ENCODE measurements at regions not wholly inside any gene's neighbourhood (a gene's known extent, or its start where the extent isn't known, plus 50 kb on each side); places are given as distances from the start of the nearest gene placed in this dataset.

GRCh38 chr12:118467641-118468305, 91.4 kb downstream of the SUDS3 start:
- no peak for DNase-seq (ENCODE audit: low read depth, low spot score)
- in situ Hi-C loops (cut with HindIII; ENCODE audit: low pct_unique_long_range_greater_than_20kb, low sequenced_read_pairs) = no loop called here

GRCh38 chr12:118472940-118473339, 96.6 kb downstream of the SUDS3 start:
- no peak for DNase-seq (ENCODE audit: low read depth, low spot score)
- in situ Hi-C loops (cut with HindIII; ENCODE audit: low pct_unique_long_range_greater_than_20kb, low sequenced_read_pairs) = no loop called here

- DNase-seq (ENCODE audit: low read depth, low spot score) = no peak
- in situ Hi-C loops (cut with HindIII; ENCODE audit: low pct_unique_long_range_greater_than_20kb, low sequenced_read_pairs) = no loop called here
Measured at GRCh38 chr12:118480235-118480634, 103.9 kb downstream of the SUDS3 start.

GRCh38 chr12:118488034-118488433, 111.7 kb downstream of the SUDS3 start:
- DNase-seq (ENCODE audit: low read depth, low spot score) = no peak
- in situ Hi-C loops (cut with HindIII; ENCODE audit: low pct_unique_long_range_greater_than_20kb, low sequenced_read_pairs) = no loop called here

- DNase-seq (ENCODE audit: low read depth, low spot score) = no peak
- in situ Hi-C loops (cut with HindIII; ENCODE audit: low pct_unique_long_range_greater_than_20kb, low sequenced_read_pairs) = no loop called here
Measured at GRCh38 chr12:118493962-118494361, 117.6 kb downstream of the SUDS3 start.

GRCh38 chr12:118494776-118495175, 118.4 kb downstream of the SUDS3 start:
- DNase-seq (ENCODE audit: low read depth, low spot score) = no peak
- in situ Hi-C loops (cut with HindIII; ENCODE audit: low pct_unique_long_range_greater_than_20kb, low sequenced_read_pairs) = no loop called here

GRCh38 chr12:118495296-118495695, 118.9 kb downstream of the SUDS3 start:
- no peak for DNase-seq (ENCODE audit: low read depth, low spot score)
- in situ Hi-C loops (cut with HindIII; ENCODE audit: low pct_unique_long_range_greater_than_20kb, low sequenced_read_pairs) = no loop called here

GRCh38 chr12:118498171-118498570, 121.8 kb downstream of the SUDS3 start:
- DNase-seq (ENCODE audit: low read depth, low spot score) = no peak
- in situ Hi-C loops (cut with HindIII; ENCODE audit: low pct_unique_long_range_greater_than_20kb, low sequenced_read_pairs) = no loop called here

GRCh38 chr12:118500299-118500698, 123.9 kb downstream of the SUDS3 start:
- in situ Hi-C loops (cut with HindIII; ENCODE audit: low pct_unique_long_range_greater_than_20kb, low sequenced_read_pairs) = no loop called here

GRCh38 chr12:118501489-118501888, 125.1 kb downstream of the SUDS3 start:
- DNase-seq (ENCODE audit: low read depth, low spot score) = no peak
- in situ Hi-C loops (cut with HindIII; ENCODE audit: low pct_unique_long_range_greater_than_20kb, low sequenced_read_pairs) = no loop called here

More at GRCh38 chr12:118500299-118500698, 123.9 kb downstream of the SUDS3 start:
- DNase-seq (ENCODE audit: low read depth, low spot score) = peak; percentile 10

GRCh38 chr12:118503476-118503875, 127.1 kb downstream of the SUDS3 start:
- in situ Hi-C loops (cut with HindIII; ENCODE audit: low pct_unique_long_range_greater_than_20kb, low sequenced_read_pairs) = no loop called here
- DNase-seq (ENCODE audit: low read depth, low spot score) = no peak

- DNase-seq (ENCODE audit: low read depth, low spot score) = no peak
- in situ Hi-C loops (cut with HindIII; ENCODE audit: low pct_unique_long_range_greater_than_20kb, low sequenced_read_pairs) = no loop called here
Measured at GRCh38 chr12:118512669-118513068, 136.3 kb downstream of the SUDS3 start.

- in situ Hi-C loops (cut with HindIII; ENCODE audit: low pct_unique_long_range_greater_than_20kb, low sequenced_read_pairs) = no loop called here
- DNase-seq (ENCODE audit: low read depth, low spot score) = no peak
Measured at GRCh38 chr12:118513611-118514010, 137.3 kb downstream of the SUDS3 start.

GRCh38 chr12:118514297-118514696, 137.9 kb downstream of the SUDS3 start:
- in situ Hi-C loops (cut with HindIII; ENCODE audit: low pct_unique_long_range_greater_than_20kb, low sequenced_read_pairs) = no loop called here

GRCh38 chr12:118520214-118521035, 144.1 kb downstream of the SUDS3 start:
- in situ Hi-C loops (cut with HindIII; ENCODE audit: low pct_unique_long_range_greater_than_20kb, low sequenced_read_pairs) = no loop called here
- no peak for DNase-seq (ENCODE audit: low read depth, low spot score)

More at GRCh38 chr12:118514297-118514696, 137.9 kb downstream of the SUDS3 start:
- DNase-seq (ENCODE audit: low read depth, low spot score) = no peak

GRCh38 chr12:118521036-118521370, 144.6 kb downstream of the SUDS3 start:
- in situ Hi-C loops (cut with HindIII; ENCODE audit: low pct_unique_long_range_greater_than_20kb, low sequenced_read_pairs) = no loop called here
- DNase-seq (ENCODE audit: low read depth, low spot score) = no peak

- DNase-seq (ENCODE audit: low read depth, low spot score) = no peak
- in situ Hi-C loops (cut with HindIII; ENCODE audit: low pct_unique_long_range_greater_than_20kb, low sequenced_read_pairs) = no loop called here
Measured at GRCh38 chr12:118524446-118524845, 148.1 kb downstream of the SUDS3 start.

- no peak for DNase-seq (ENCODE audit: low read depth, low spot score)
- in situ Hi-C loops (cut with HindIII; ENCODE audit: low pct_unique_long_range_greater_than_20kb, low sequenced_read_pairs) = no loop called here
Measured at GRCh38 chr12:118525216-118525615, 148.9 kb downstream of the SUDS3 start.
